ENCODE measurements at regions not wholly inside any gene's neighbourhood (a gene's known extent, or its start where the extent isn't known, plus 50 kb on each side); places are given as distances from the start of the nearest gene placed in this dataset.
A peak's percentile ranks its signal among the peaks of the same experiment; 100 is the strongest.

DNA sequence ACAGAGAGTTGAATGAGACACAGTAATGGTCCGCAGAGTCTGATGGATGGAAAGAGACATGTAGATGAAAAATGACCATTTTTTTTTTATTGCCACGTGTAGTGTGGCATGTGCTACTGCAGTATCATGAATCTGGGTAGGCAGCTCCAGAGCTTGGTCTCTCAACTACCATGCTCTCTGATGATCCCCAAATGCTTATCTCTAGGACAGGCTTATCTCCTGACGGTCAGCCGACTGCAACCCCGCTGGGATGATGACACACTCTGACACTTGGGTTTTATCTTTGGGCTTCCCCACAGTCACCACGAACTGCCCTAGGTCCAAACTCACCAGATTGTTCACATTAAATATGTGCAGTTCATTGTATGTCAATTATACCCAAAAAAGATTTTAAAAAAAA is 239.7 kb downstream of the QDPR start:
- TF ChIP-seq GATA1 (IDR thresholded peaks at IDR 0.05; ENCODE audit: low read depth, low read length) (no peak), POLR2A (IDR thresholded peaks at IDR 0.05; ENCODE audit: low read length) (no peak)
- DNase-seq = peak; percentile 71 to 82

DNA sequence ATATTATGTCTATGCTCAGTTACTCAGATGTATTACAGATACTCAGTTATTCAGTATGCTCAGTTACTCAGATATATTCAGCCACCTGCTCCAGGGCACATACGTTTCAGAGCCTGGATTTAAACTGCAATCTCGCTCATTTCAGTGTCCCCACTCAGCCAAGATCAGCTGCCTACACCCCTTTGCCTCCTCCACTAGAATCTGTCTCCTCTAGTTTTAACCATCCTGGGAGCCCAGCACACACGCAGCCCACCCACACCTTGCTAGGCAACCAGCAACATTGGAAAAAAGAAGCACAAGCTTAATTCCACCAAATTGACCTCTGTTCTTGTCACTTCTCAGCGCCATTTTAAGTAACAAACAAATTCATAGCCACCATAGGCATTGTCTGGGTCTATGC is 246.2 kb downstream of the QDPR start:
- no peak for TF ChIP-seq GATA1 (IDR thresholded peaks at IDR 0.05; ENCODE audit: low read depth, low read length)
- DNase-seq = no peak

DNA sequence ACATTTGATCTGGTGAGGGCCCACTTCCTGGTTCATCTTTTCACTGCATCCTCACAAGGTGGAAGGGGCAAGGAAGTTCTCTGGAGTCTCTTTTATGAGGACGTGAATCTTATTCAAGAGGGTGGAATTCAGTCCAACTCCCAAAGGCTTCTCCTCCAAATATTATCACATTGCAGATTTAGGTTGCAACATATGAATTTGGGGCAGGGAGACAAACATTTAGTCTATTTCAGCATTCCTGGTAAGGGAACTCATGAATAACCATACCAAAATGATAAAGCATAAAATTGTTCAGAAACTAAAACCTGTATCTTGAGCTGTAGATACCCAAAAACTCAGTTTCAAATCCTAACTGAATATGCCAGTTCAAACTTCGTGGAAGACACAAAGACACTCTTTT is 246.8 kb downstream of the QDPR start:
- DNase-seq = no peak
- TF ChIP-seq GATA1 (IDR thresholded peaks at IDR 0.05; ENCODE audit: low read depth, low read length) (no peak), POLR2A (IDR thresholded peaks at IDR 0.05; ENCODE audit: low read length) (no peak)

DNA sequence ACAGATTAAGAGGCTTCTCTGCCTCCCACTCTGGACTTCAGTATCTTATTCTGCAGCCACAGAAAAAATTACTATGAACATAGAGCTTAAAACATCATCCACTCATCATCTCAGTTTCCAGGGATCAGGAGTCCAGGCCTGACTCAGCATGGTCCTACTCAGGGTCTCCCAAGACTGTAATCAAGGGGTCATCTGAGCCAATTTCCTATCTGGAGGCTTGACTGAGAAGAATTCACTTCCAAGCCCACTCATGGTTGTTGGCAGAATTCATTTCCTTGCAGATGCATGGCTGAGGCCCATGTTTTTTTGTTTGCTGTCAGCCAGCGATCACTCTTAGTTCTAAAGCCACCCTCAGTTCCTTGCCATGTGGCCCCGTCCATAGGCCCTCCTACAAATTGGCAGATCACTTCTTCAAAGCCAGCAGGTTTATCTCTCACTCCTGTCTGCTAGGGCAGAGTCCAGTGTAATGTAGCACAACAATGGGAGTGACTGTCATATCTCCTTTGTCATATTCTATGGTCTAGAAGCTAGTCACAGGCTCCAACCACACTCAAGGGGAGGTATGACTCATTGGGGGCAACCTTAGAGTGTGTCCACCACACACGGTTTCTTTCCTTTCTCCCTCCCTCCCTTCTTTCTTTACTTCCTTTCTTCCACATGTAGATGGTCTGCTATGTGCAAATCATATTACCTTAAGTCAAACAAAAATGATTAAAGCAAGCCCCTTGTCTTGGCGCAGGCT is 251.6 kb downstream of the QDPR start:
- TF ChIP-seq GATA1 (IDR thresholded peaks at IDR 0.05; ENCODE audit: low read depth, low read length) = no peak
- no peak for TF ChIP-seq POLR2A (IDR thresholded peaks at IDR 0.05; ENCODE audit: low read length)
- no peak for DNase-seq

DNA sequence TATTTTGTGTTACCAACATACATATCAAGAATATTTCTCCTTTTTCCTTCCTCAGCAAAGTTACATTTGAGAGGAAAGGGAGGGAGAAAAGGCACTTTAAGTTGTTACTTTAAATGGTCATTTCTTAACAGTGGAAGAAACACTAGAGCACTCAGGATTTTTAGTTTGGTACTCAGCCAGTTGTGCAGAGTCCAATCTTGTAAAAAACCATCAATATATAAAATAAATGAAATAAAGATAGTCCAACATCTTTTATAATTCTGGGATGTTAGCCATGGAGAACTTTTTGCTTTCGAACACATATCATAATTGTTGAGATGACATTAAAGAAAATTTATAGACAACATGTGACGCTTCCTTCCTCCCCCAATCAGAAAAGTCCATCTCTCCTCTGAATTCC is 253.8 kb downstream of the QDPR start:
- no peak for DNase-seq
- TF ChIP-seq GATA1 (IDR thresholded peaks at IDR 0.05; ENCODE audit: low read depth, low read length) = no peak
- TF ChIP-seq POLR2A (IDR thresholded peaks at IDR 0.05; ENCODE audit: low read length) = no peak

DNA sequence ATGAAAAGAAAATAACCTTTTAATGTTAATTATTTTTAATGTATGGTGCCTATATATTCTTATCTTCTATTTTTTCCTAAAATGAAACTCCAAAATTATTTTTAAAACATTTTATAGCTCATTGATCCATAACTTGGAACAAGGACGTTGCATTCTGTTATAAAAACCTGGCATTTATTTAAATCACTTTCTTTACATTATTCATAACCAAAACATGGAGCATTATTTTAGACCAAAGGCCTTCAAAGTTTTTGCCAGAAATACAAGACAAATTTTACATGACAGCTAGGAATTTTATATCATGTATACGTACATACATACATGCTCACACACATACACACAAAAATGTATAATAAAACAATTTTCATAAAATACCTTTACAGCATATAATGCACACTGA is 259.8 kb downstream of the QDPR start:
- no peak for TF ChIP-seq GATA1 (IDR thresholded peaks at IDR 0.05; ENCODE audit: low read depth, low read length)
- no peak for TF ChIP-seq POLR2A (IDR thresholded peaks at IDR 0.05; ENCODE audit: low read length)
- no peak for DNase-seq

DNA sequence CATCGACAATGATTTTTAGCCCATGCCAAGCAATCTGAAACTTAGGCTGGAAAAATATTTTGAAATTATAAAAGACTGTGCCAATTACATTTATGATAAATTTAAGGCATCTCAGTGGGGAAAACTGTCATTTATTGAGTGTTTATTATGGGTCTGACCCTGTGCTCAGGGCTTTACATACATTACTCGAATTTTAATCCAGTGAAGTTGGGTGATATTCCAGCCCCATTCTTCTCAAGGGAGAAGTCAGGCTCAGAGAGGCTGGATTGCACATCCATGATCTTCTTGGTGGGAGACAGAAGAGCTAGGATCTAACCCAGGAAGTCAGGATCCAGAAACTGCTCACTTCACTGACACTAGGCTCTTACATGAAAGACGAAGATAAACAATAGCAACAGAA is 260.8 kb downstream of the QDPR start:
- no peak for DNase-seq
- TF ChIP-seq POLR2A (IDR thresholded peaks at IDR 0.05; ENCODE audit: low read length) (no peak), GATA1 (IDR thresholded peaks at IDR 0.05; ENCODE audit: low read depth, low read length) (no peak)

DNA sequence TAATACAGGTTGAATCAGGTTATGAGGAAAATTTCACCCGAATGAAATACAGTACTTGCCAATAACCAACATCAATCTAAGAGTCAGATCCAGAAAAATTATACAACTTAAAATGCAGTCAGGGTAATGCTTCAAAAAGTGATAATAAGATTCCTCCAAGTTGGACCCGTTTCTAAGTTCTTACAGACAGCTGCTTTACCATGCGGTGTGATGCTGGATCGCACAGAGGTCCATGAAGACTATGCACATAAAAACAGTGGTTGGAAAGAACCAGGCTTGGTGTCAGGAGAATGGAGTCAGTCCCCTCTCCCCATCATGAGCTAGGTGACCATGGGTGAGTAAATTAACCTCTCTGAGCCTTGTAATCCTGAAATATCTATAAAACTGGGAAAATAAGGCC is 261.3 kb downstream of the QDPR start:
- DNase-seq = no peak
- no peak for TF ChIP-seq POLR2A (IDR thresholded peaks at IDR 0.05; ENCODE audit: low read length)
- no peak for TF ChIP-seq GATA1 (IDR thresholded peaks at IDR 0.05; ENCODE audit: low read depth, low read length)

DNA sequence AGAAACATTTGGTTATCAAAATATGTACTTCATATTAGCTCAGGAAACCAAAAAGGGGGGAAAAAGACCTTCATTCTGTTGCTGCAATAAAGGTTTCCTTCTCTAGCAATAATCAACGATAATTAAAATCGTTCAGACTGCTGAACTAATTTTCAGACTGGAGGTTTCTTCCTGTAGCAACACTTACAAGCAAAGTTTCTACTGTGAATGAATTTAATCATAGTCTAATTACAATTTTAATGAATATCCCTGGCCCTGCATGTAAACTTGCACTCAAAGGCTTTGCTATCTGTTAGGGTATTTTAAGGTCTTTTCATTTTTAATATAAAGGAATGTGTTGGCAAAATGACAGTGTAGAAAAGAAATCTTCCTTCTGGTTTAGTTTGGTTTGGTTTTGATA is 265.2 kb downstream of the QDPR start:
- DNase-seq = no peak
- TF ChIP-seq GATA1 (IDR thresholded peaks at IDR 0.05; ENCODE audit: low read depth, low read length) (no peak), POLR2A (IDR thresholded peaks at IDR 0.05; ENCODE audit: low read length) (no peak)

DNA sequence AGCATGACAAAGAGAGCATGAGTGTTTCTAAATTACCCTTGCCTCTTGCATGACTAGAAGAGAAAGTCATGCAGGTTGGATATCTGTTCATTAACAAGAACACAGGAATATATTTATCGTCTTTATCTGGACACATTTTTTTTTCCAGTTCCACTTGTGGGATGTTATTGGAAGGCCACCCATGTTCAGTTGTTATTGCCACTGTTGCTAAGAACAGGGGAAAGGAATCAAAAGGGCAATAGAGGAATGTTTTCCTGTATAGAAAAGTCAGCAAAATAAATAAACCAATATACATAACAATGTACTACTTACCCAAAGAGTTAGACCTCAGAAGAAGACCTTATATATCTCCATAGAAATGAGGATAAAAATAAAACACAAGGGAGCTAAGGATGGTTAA is 270.1 kb downstream of the QDPR start:
- no peak for DNase-seq
- TF ChIP-seq GATA1 (IDR thresholded peaks at IDR 0.05; ENCODE audit: low read depth, low read length) (no peak), POLR2A (IDR thresholded peaks at IDR 0.05; ENCODE audit: low read length) (no peak)

DNA sequence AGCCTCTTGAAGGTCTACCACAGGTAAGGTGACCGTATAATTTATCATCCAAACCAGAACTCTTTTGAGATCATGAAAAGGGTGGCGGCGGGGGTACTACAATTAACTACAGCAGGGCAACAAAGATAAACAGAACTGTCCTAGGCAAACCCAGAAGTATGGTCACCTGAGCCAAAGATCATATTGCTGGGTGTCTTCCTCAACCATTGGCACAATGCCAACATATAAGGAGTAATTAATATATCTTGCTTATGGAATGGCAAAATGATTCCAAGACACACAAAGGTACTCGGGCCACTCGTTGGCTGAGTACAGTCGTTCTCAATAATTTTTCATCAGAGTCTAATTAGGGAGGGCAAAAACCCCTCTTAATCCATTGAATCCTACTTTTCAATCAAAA is 273.3 kb downstream of the QDPR start:
- no peak for DNase-seq
- no peak for TF ChIP-seq POLR2A (IDR thresholded peaks at IDR 0.05; ENCODE audit: low read length)

DNA sequence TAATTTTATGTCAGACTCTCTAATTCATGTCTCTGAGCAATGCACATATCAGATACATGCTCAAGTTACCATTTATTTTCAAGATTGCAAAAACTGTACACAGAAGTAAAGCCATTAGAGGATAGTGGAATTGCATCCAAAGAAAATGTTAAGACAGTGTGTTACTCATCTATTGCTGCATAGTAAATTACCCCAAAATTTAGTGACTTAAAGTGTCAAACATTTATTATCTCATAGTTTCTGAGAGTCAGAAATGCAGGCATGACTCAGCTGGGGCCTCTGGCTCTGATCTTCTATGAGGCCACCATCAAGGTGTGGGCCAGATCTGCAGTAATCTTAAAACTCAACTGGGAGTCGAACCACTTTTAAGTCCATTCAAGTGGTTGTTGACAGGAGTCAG is 275.2 kb downstream of the QDPR start:
- TF ChIP-seq POLR2A (IDR thresholded peaks at IDR 0.05; ENCODE audit: low read length) = no peak
- no peak for TF ChIP-seq GATA1 (IDR thresholded peaks at IDR 0.05; ENCODE audit: low read depth, low read length)
- DNase-seq = peak in 1 of 2 experiments; percentile 26

DNA sequence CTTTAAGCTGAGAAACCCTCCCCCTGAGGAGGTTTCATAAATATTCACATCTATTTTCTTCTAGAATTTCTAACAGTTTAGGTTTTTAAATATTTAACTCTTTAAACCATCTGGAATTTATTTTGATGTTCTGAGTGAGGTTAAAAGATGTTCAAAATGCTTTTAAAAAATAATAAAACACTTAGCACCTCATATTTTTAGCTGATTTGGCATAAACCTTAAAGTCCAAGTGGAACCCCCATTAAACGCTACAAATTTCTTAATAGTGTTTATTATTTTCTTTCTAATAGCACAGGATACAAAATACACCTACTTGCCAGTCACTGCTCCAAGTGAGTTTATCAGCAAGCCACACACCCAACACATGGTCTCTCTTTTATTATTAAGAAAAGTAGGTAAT is 277.2 kb downstream of the QDPR start:
- DNase-seq = no peak
- TF ChIP-seq GATA1 (IDR thresholded peaks at IDR 0.05; ENCODE audit: low read depth, low read length) (no peak), POLR2A (IDR thresholded peaks at IDR 0.05; ENCODE audit: low read length) (no peak)

DNA sequence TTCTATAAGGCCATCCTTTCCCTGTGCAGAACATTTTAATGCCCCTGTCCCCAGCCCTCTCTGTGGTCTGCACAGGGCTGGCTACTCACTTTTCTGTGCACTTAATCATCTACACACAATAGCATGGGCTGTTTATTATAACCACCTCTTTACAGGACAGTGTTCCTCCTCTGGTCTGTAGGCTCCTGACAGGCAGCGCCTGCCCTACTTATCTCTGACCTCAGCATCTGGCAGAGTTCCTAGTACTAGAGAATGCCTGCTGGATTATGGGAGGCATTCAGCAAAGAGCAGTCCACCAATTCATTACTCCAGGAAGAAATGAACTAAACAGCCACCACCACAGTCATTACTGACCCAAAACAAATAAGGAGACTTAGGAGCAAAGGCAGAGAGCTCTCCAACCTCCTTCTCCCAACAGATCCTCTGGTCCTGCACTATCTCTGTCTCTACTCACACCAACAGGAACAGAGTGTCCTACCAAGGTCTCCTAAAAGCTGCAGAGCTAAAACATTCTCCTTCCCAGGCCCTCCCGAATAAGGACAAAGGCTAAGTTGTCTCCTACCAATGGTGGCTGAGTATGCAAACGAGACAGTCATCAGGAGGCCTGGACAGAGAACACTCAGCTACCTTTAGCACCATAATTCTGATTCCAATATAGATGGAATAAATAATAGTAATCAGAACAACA is 279.2 kb downstream of the QDPR start:
- TF ChIP-seq GATA1 (IDR thresholded peaks at IDR 0.05; ENCODE audit: low read depth, low read length) = no peak
- no peak for TF ChIP-seq POLR2A (IDR thresholded peaks at IDR 0.05; ENCODE audit: low read length)
- peak in 1 of 2 experiments; percentile 7 for DNase-seq

DNA sequence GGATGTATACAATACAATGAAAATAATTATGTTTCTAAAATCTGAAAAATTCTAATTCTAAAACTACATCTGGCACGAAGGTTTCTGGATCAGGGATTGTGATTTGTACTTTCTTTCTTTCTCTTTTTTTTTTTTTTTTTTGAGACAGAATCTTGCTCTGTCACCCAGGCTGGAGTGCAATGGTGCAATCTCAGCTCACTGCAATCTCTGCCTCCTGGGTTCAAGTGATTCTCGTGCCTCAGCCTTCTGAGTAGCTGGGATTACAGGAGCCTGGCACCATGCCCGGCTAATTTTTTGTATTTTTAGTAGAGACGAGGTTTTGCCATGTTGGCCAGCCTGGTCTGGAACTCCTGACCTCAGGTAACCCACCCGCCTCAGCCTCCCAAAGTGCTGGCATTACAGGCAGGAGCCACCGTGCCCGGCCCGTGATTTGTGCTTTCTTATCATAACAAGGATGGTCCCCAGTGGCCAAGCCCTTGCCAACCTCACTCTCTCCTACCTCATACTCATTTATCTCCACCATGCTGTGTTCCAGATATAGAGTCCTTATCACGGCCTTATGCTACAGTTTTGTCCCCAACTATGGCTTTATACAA is 279.9 kb downstream of the QDPR start:
- DNase-seq = peak in 1 of 2 experiments; percentile 5

Data from erythroblast (primary cell).